ENCODE measurements at regions not wholly inside any gene's neighbourhood (a gene's known extent, or its start where the extent isn't known, plus 50 kb on each side); places are given as distances from the start of the nearest gene placed in this dataset.

- TF ChIP-seq FOXK2 (IDR thresholded peaks at IDR 0.05) (no peak), HDGF (IDR thresholded peaks at IDR 0.05; ENCODE audit: borderline replicate concordance) (no peak), NFRKB (IDR thresholded peaks at IDR 0.05) (no peak), SUZ12 (IDR thresholded peaks at IDR 0.05) (no peak), ZNF384 (IDR thresholded peaks at IDR 0.05) (no peak), SP1 (IDR thresholded peaks at IDR 0.05) (no peak)
Observed at GRCh38 chr11:92531065-92531739, 306.6 kb downstream of the FAT3 start.

Data from HEK293T (cell line).